H9 (cell line): ENCODE measurements at regions not wholly inside any gene's neighbourhood (a gene's known extent, or its start where the extent isn't known, plus 50 kb on each side); places are given as distances from the start of the nearest gene placed in this dataset.

Experiments
- DNase-seq: peaks from one replicate; pipeline ENCODE4 v3.0.0-alpha.2; 2017
- H2AFZ ChIP-seq: one replicate; pipeline ENCODE4 v1.6.1; 2013; ENCODE audit warnings: mild to moderate bottlenecking, low read length, control low read depth, moderate library complexity
- H2AK5ac ChIP-seq: 2 replicates; pipeline ENCODE4 v1.6.1; 2013; ENCODE audit warnings: low read length, control low read depth, mixed read lengths; ENCODE audit not compliant: insufficient read length
- H2BK120ac ChIP-seq: one replicate; pipeline ENCODE4 v1.6.1; 2013; ENCODE audit warnings: low read depth, mild to moderate bottlenecking, low read length, control low read depth, inconsistent platforms; ENCODE audit not compliant: poor library complexity, severe bottlenecking
- H2BK12ac ChIP-seq: 2 replicates; pipeline ENCODE4 v1.6.1; 2013; ENCODE audit warnings: low read length, control low read depth, mixed read lengths, low read depth; ENCODE audit not compliant: insufficient read length
- H2BK15ac ChIP-seq: 2 replicates; pipeline ENCODE4 v1.6.1; 2013; ENCODE audit warnings: low read depth, low read length, control low read depth
- H2BK20ac ChIP-seq: one replicate; pipeline ENCODE4 v1.6.1; 2013; ENCODE audit warnings: low read depth, mild to moderate bottlenecking, low read length, control low read depth, inconsistent platforms; ENCODE audit not compliant: poor library complexity, severe bottlenecking
- H2BK5ac ChIP-seq: 2 replicates; pipeline ENCODE4 v1.6.1; 2013; ENCODE audit warnings: low read length, control low read depth, mixed read lengths; ENCODE audit not compliant: insufficient read length
- H3K14ac ChIP-seq: 2 replicates; pipeline ENCODE4 v1.6.1; 2013; ENCODE audit warnings: low read length, control low read depth; ENCODE audit not compliant: insufficient read depth
- H3K18ac ChIP-seq: 2 replicates; pipeline ENCODE4 v1.6.1; 2013; ENCODE audit warnings: low read depth, mild to moderate bottlenecking, mixed read lengths, low read length, control low read depth; ENCODE audit not compliant: insufficient read length
- H3K23ac ChIP-seq: 2 replicates; pipeline ENCODE4 v1.6.1; 2013; ENCODE audit warnings: low read length, control low read depth, mixed read lengths, low read depth; ENCODE audit not compliant: insufficient read length
- H3K23me2 ChIP-seq: 2 replicates; pipeline ENCODE4 v1.6.1; 2013; ENCODE audit warnings: low read depth, mild to moderate bottlenecking, mixed read lengths, low read length, control low read depth; ENCODE audit not compliant: insufficient read length, poor library complexity, severe bottlenecking
- H3K27ac ChIP-seq: 2 replicates; pipeline ENCODE4 v1.5.1; 2013; ENCODE audit warnings: low read length, control low read depth, mixed read lengths, low read depth; ENCODE audit not compliant: insufficient read length
- H3K27me3 ChIP-seq: 2 replicates; pipeline ENCODE4 v1.6.1; 2013; ENCODE audit warnings: low read length, control low read depth, inconsistent platforms; ENCODE audit not compliant: insufficient read depth
- H3K4ac ChIP-seq: 2 replicates; pipeline ENCODE4 v1.6.1; 2013; ENCODE audit warnings: low read depth, mild to moderate bottlenecking, control low read depth, inconsistent platforms, low read length, moderate library complexity
- H3K4me1 ChIP-seq: 2 replicates; pipeline ENCODE4 v1.6.1; 2013; ENCODE audit warnings: low read length, control low read depth, inconsistent platforms; ENCODE audit not compliant: insufficient read depth
- H3K4me2 ChIP-seq: 2 replicates; pipeline ENCODE4 v1.6.1; 2013; ENCODE audit warnings: low read length, control low read depth, mixed read lengths; ENCODE audit not compliant: insufficient read length, insufficient read depth
- H3K56ac ChIP-seq: 2 replicates; pipeline ENCODE4 v1.6.1; 2013; ENCODE audit warnings: low read depth, mild to moderate bottlenecking, mixed read lengths, low read length, control low read depth; ENCODE audit not compliant: insufficient read length
- H3K79me1 ChIP-seq: 2 replicates; pipeline ENCODE4 v1.6.1; 2013; ENCODE audit warnings: low read depth, mild to moderate bottlenecking, moderate library complexity, low read length, control low read depth, inconsistent platforms; ENCODE audit not compliant: insufficient read depth, poor library complexity, severe bottlenecking
- H3K79me2 ChIP-seq: 2 replicates; pipeline ENCODE4 v1.6.1; 2013; ENCODE audit warnings: low read length, control low read depth, inconsistent platforms; ENCODE audit not compliant: insufficient read depth
- H3K9ac ChIP-seq: 2 replicates; pipeline ENCODE4 v1.6.1; 2013; ENCODE audit warnings: low read length, control low read depth, mixed read lengths; ENCODE audit not compliant: insufficient read length; ENCODE audit errors: extremely low read depth
- H3K9me3 ChIP-seq: one replicate; pipeline ENCODE4 v1.6.1; 2013; ENCODE audit warnings: low read depth, low read length, inconsistent platforms; ENCODE audit not compliant: control insufficient read depth
- H3T11ph ChIP-seq: one replicate; pipeline ENCODE4 v1.6.1; 2013; ENCODE audit warnings: mild to moderate bottlenecking, low read length, control low read depth, inconsistent platforms
- H4K20me1 ChIP-seq: one replicate; pipeline ENCODE4 v1.6.1; 2013; ENCODE audit not compliant: control insufficient read depth, insufficient read length, insufficient read depth
- H4K5ac ChIP-seq: 2 replicates; pipeline ENCODE4 v1.6.1; 2013; ENCODE audit warnings: low read depth, mild to moderate bottlenecking, mixed read lengths, low read length, control low read depth; ENCODE audit not compliant: insufficient read length
- H4K8ac ChIP-seq: replicated peaks from 2 replicates; pipeline ENCODE4 v1.6.1; 2013; ENCODE audit warnings: low read length, control low read depth, mixed read lengths, low read depth; ENCODE audit not compliant: insufficient read length
- H4K91ac ChIP-seq: 2 replicates; pipeline ENCODE4 v1.6.1; 2013; ENCODE audit warnings: low read depth, mild to moderate bottlenecking, moderate library complexity, mixed read lengths, low read length, control low read depth; ENCODE audit not compliant: insufficient read length
- H3K27ac Mint-ChIP-seq, 3 experiments: 2 replicates in 2 of 3; 3 replicates in 1 of 3; pipeline ENCODE4 v1.8.0; 2020 to 2021; ENCODE audit warnings: mixed read lengths in 3 of 3, mild to moderate bottlenecking in 1 of 3, moderate library complexity in 1 of 3
- H3K27me3 Mint-ChIP-seq: 2 replicates; pipeline ENCODE4 v1.8.0; 2021; ENCODE audit warnings: low read depth, mild to moderate bottlenecking, moderate library complexity, mixed read lengths
- H3K36me3 Mint-ChIP-seq, 3 experiments: 2 replicates in 2 of 3; 3 replicates in 1 of 3; pipeline ENCODE4 v1.8.0; 2020 to 2021; ENCODE audit warnings: low read depth in 3 of 3, mixed read lengths in 3 of 3; ENCODE audit not compliant: insufficient read depth in 1 of 3
- H3K4me1 Mint-ChIP-seq, 2 experiments: 2 replicates each; pipeline ENCODE4 v1.8.0; 2020; ENCODE audit warnings: mixed read lengths in 2 of 2
- H3K4me3 Mint-ChIP-seq, 2 experiments: 2 replicates in 1 of 2; 3 replicates in 1 of 2; pipeline ENCODE4 v1.8.0; 2020 to 2021; ENCODE audit warnings: mild to moderate bottlenecking in 2 of 2, mixed read lengths in 2 of 2, moderate library complexity in 1 of 2
- H3K9me3 Mint-ChIP-seq, 2 experiments: 2 replicates in 1 of 2; 3 replicates in 1 of 2; pipeline ENCODE4 v1.8.0; 2020; ENCODE audit warnings: mild to moderate bottlenecking in 2 of 2, mixed read lengths in 2 of 2, moderate library complexity in 1 of 2
- WGBS: extraction: QIAGEN DNeasy Blood & Tissue Kit; methylation state at CpG from one replicate; pipeline ENCODE4 v1.1.7; 2013; ENCODE audit warnings: missing lambda C conversion rate, low lambda C conversion rate, mixed read lengths; ENCODE audit not compliant: insufficient read length; ENCODE audit errors: extremely low coverage; 5-methylcytosine and 5-hydroxymethylcytosine counted together
- TF ChIP-seq, protein P1 (sequence below): fragments of 200-600 bp; sonication (generic); conservative IDR thresholded peaks from 3 replicates; pipeline ENCODE4 v1.8.0; 2021; ENCODE audit warnings: antibody characterized with exemption, mild to moderate bottlenecking

DNA sequence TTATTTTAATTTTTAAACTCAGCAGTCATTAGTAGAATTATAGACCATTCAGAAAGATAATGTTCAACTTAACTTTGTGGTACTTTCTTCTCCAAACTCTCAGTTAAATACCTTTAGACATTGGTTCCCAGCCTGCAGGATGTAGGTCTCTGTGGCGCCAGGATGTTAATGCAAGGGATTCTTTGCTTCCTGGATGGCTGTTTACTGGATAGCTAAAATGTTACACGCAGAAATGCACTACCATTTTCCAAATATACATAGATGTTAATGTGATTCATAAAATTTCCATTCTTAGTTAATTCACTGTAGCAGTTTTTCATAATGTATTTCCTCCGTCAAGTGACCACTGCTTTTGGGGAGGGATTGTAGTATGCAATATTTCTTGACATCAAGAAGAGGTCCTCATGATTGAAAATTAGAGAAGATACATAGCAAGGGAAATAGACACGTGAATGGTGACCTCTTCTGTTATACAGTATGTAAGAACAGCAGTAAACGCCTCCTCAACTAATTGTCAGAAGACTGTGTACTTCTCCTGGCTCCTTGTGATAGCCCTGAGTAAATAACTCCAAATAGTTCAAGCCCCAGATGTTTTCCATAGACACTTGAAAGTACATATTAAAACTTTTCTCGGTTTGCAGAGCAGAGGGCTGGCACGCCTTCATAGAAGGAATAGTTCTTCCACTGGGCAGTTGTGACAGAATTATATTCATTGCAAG is 128.8 kb downstream of the LCA5 start:
- Histone ChIP-seq H3K79me1 (no peaks in the 10 kb centered on the region), H3K4ac (no peak overlapping the region), H3T11ph (no peak overlapping the region), H2BK20ac (no peak overlapping the region), H2BK120ac (no peak overlapping the region), H2BK5ac (no peak overlapping the region), H2BK15ac (no peak overlapping the region), H3K23ac (no peak overlapping the region), H4K8ac (no peak overlapping the region), H3K9ac (no peak overlapping the region), H3K14ac (no peak overlapping the region), H3K27me3 (no peaks in the 10 kb centered on the region), H4K20me1 (no peaks in the 10 kb centered on the region), H4K5ac (no peak overlapping the region), H2BK12ac (no peak overlapping the region), H3K4me2 (no peak overlapping the region), H2AK5ac (no peak overlapping the region), H3K79me2 (no peaks in the 10 kb centered on the region), H2AFZ (no peak overlapping the region), H4K91ac (no peak overlapping the region), H3K9me3 (no peaks in the 10 kb centered on the region), H3K56ac (no peak overlapping the region), H3K18ac (no peak overlapping the region), H3K4me1 (no peaks in the 10 kb centered on the region; the same call in 1 of the 2 replicates), H3K27ac (no peak overlapping the region), H3K23me2 (no peaks in the 10 kb centered on the region)
- no peak overlapping the region for H3K4me3 Mint-ChIP-seq
- WGBS = no CpG with 5 or more reads among the region's 7 CpGs
- no peak overlapping the region; a peak in 1 of 7 replicates for H3K27ac Mint-ChIP-seq
- no peaks in the 10 kb centered on the region; a peak in 1 of 5 replicates for H3K9me3 Mint-ChIP-seq
- H3K27me3 Mint-ChIP-seq = no peaks in the 10 kb centered on the region
- TF ChIP-seq, protein P1, sequence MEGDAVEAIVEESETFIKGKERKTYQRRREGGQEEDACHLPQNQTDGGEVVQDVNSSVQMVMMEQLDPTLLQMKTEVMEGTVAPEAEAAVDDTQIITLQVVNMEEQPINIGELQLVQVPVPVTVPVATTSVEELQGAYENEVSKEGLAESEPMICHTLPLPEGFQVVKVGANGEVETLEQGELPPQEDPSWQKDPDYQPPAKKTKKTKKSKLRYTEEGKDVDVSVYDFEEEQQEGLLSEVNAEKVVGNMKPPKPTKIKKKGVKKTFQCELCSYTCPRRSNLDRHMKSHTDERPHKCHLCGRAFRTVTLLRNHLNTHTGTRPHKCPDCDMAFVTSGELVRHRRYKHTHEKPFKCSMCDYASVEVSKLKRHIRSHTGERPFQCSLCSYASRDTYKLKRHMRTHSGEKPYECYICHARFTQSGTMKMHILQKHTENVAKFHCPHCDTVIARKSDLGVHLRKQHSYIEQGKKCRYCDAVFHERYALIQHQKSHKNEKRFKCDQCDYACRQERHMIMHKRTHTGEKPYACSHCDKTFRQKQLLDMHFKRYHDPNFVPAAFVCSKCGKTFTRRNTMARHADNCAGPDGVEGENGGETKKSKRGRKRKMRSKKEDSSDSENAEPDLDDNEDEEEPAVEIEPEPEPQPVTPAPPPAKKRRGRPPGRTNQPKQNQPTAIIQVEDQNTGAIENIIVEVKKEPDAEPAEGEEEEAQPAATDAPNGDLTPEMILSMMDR = no peak
- peaks cover 19 to 21% of the 10 kb centered on the region in 2 experiments for H3K4me1 Mint-ChIP-seq
- H3K36me3 Mint-ChIP-seq = no peaks in the 10 kb centered on the region; a peak in 1 of 7 replicates
- no peak for DNase-seq
